ENCODE measurements at regions not wholly inside any gene's neighbourhood (a gene's known extent, or its start where the extent isn't known, plus 50 kb on each side); places are given as distances from the start of the nearest gene placed in this dataset.
"Not testable (repeated sequence)": the region's sequence is repeated elsewhere in the genome, so short reads cannot be mapped to it uniquely, and the experiment has no call there.

- DNase-seq, result no peak
These were observed 69.8 kb downstream of the GADD45G start for GRCh38 chr9:89674667-89675057.

- DNase-seq, result no peak
These were observed 70.4 kb downstream of the GADD45G start for GRCh38 chr9:89675058-89675742.

DNA sequence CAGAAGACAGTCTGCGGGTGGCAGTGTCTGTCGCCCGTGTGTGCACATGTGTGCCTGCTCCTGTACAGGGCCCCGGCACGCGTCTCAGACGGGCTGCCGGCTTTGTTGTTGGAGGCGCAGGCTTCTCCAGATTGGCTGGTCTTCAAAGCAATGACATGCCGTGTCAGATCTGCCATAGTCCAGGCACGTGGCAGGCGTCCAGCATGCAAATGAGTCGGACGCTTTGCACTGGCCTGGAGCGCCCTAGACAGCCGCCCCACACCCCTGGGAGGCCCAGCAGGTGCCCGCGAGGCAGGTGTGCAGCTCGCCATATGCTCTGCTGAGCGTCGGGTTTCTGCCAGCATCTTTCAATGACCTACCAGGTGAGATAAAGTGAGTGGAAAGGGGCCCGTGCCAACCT, 71.5 kb downstream of the GADD45G start:
- DNase-seq, result no peak

DNA sequence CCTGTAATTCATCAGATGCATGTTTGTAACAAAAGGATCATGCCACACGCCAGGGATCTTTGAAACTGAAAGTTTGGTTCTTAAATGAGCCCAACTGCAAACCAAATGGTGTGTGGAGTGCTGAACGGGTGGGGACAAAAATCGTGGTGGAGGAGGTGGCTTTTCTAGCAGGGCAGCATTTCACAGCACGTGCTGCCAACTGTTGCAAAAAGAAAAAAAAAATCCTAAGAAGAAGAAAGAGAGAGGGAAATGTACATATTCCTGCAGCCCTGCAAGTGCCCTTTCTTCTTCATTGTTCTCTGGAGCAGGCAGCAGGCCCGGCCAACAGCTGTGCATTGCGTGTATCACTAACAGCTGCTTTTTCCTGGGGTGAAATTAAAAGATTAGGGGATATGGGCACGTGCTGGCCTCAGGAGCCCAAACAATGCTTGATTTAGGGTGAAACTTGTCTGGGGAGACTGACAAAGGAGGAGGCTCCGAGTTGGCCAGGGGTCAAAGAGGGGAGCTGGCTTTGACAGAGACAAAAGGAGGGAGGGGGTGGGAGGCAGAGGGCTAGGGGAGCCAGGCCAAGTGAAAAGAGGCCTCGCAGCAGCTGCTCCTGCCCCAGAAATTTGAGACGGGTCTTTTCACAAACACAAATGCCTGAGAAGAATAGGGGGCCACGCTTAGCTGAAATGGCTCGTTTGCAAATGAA, 73.0 kb downstream of the GADD45G start:
- no peak for DNase-seq

GRCh38 chr9:89678396-89679015, 73.7 kb downstream of the GADD45G start:
- no peak for DNase-seq

GRCh38 chr9:89679016-89679415, 74.2 kb downstream of the GADD45G start:
- DNase-seq, result no peak

DNA sequence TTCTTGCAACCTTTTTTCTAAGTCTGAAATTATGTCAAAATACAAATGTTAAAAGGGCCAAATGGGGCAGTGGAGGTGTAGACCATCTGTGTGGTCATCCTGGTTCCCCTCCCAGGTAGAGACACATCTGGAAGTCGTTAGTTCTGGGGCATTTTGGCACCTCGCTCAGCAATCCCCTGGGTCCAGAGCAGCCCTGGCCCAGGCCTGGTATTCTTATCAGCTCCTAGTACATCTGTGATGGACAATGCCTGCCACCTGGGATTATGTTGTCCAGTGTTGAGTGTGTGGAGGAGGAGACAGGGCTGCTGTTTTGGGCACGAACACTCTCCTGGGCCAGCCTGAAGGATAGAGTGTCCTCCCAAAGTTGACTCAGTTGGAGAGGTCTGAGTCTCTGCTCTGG, 74.8 kb downstream of the GADD45G start:
- no peak for DNase-seq

DNA sequence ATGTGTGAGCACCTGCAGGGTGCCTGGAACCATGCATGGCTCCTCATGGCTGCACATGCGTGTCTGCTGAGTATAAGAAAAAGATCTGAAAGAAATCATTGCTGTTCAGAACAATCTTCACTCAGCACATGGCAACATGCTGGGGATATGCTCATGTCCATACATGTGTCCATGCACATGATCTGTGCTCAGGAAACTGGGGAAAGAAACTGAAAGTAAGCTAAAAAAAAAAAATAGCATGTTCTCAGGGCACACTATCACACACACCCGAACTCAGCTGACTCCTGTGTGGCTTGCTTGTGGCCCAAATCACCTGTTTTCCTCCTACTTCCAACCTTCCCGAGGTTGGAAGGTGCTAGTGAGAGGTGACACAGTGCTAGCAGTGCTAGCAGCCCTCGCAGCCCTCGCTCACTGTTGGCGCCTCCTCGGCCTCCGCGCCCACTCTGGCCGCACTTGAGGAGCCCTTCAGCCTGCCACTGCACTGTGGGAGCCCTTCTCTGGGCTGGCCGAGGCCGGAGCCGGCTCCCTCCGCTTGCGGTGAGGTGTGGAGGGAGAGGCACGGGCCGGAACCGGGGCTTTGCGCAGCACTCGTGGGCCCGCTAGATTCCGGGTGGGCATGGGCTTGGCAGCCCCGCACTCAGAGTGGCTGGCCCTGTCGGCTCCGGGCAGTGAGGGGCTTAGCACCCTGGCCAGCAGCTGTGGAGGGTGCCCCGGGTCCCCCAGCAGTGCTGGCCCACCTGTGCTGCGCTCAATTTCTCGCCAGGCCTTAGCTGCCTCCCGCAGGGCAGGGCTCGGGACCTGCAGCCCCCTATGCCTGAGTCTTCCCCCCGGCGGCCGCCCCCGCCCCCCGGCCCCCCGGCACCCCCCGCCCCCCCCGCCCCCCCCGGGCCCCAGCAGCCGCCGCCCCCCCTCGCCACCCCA, 76.0 kb downstream of the GADD45G start:
- DNase-seq, result no peak

DNA sequence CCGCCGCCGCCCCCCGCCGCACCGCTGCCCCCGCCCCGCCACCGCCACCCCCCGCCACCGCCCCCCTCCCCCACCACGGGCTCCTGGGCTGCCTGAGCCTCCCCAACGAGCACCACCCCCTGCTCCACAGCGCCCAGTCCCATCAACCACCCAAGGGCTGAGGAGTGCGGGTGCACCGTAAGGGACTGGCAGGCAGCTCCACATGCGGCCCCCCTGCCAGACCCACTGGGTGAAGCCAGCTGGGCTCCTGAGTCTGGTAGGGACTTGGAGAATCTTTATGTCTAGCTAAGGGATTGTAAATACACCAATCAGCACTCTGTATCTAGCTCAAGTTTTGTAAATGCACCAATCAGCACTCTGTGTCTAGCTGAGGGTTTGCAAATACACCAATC, 76.7 kb downstream of the GADD45G start:
- DNase-seq, result not testable (repeated sequence)

DNA sequence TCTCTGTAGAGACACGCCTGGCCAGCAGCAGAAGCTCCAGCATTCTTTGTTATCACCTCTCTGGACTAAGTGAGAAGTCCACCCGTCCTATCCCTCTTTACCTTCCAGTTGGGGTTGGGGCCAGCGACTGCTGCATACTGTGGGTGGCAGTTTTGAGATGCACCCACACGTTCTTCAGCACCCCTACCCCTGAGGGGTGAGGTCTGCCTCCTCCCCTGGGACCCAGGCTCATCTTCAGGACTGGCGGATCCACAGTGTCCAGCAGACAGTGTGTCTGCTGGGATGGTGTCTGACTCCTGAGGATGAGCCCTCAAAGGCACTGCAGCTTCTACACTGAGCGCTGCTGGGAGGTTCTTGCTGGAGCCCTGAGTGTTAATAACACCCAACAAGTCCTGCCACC, 78.8 kb downstream of the GADD45G start:
- no peak for DNase-seq

DNA sequence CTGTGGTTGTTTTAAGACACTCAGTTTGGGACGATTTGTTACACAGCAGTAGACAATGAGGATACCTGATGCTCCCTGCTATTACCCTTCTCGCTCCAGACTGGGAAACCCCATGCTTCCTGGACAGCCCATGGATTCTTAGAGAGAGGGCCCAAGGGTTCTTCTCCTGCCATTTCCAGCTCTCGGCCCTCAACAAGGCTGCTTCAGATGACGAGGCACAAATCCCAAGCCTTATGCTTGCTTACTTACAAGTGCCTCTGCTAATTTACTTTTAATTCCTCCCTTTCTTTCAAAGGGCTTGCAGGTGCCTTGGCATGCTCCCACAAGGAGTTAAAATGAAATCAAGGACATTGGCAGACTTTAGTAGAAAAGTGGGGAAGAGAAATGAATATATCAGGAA, 79.4 kb downstream of the GADD45G start:
- DNase-seq, result no peak

DNA sequence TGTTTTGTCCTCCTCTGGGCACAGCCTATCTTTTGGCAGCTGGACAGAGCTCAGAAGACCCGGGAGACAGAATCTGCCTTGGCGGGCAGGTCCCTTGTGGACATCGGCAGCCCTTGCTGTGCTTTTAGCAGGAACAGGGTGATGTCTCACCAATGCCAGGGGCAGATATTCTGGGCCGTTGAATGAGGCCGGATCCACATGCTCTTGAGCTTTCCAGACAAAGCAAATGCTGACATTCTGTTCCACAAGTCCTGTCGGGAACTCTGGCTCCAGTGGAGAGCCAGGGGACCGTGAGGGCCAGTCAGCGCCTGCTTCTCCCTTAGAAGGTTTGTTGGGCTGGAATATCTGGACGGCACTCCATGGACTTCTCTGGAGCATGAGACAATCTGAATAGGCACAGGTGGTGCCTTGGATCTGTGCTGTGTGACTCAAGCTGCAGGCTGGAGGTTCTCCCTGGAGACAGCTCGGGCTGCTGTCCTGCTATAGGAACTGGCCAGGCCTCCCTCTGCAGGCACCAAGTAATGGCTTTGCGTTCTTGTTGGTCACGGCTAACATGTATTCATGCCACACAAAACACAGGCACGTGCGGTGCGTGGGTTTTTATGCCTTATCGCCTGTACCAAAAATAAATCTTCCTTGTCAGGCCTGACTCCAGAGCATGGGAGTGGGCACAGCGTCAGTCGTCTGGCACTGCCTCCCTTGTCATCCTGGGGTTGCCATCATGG, 80.3 kb downstream of the GADD45G start:
- no peak for DNase-seq

DNA sequence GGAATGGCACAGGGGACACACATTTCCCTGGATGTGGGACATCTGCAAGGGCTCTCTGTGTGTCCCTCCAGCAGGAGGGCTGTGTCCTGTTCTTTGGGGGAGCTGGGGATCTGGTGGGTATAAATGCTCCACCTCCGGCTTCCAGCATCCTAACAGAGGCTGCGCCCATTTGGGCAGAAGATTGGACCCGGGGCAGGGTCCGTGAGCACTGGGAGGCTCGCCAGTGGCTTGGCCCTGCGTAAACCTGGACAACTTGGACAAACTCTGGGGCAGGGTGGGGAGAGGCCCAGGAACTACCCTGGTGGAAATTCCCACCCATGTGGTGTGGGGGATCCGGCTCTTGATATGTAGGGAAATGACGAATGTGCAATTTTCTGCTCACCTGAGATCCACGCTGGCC, 80.9 kb downstream of the GADD45G start:
- no peak for DNase-seq

DNA sequence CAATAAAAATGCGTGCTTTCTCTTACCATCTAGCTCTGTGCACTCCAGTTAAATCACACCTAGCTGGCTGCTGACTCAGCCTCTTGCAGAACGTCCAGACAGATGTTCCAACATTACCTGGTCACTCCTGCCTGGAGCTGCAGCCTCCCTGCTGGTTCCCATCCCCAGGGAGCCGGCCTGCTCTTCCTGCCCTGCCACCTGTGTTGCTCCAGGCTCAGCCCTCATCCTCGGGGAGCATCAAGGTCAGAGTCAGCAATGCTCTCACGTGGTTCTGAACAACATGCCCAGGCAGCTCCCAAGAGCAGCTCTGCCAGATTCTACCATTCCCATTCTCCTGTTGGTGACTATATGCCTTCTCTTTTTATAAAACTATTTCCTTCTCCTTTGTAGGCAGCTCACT, 81.3 kb downstream of the GADD45G start:
- DNase-seq, result no peak

DNA sequence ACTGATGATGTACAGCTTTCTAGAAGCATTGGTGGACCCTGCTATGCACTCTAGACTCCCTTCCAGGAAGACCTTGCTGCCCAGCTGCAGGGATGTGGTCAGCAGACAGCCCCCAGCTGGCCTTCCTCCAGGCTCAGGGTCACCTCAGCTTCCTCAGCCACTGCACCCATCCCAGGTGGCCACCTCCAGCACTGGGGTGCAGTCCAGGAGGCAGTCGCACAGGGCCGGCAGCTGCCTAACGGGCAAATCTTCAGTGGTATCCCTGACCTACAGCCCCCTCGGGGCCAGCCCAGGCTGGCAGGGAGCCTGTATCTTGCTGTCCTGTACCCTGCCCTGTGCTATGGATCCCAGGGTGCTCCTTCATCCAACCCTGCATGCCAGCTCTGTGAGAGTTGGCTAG, 81.8 kb downstream of the GADD45G start:
- DNase-seq, result no peak

DNA sequence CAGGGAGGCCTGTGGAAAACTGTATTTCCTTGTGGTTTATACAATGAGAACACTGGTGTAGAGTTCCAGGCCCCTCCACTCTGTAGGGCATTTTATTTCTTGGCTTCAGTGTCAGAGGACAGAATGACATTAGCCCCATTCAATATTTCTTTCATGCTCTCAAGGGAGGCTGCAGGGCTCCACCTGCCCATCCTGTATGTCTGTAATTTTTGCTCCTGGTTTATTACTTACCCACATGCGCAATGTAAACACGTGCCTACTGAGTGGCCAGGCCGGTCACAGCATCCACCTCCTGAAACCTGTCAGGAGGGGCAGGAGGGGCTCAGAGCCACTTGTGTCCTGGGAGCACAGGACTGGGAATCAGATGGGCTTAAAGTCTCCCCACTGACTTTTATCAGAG, 82.4 kb downstream of the GADD45G start:
- no peak for DNase-seq

- no peak for DNase-seq
These were observed 83.0 kb downstream of the GADD45G start for GRCh38 chr9:89687848-89688247.

DNA sequence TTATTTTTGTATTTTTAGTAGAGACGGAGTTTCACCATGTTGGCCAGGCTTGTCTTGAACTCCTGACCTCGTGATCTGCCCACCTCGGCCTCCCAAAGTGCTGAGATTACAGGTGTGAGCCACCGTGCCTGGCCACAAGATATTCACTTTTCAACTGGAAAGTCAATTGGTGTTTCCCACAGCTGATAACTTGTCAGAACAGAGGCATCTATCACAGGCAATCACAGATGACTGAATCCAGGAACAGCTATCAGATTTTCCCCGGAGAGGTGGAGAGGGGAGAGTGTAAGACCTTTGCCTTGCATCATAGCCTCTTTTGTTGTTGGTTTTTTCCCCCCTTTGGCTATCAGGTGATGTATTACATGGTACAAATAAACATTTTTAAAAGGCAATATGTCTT, 84.5 kb downstream of the GADD45G start:
- not testable (repeated sequence) for DNase-seq

DNA sequence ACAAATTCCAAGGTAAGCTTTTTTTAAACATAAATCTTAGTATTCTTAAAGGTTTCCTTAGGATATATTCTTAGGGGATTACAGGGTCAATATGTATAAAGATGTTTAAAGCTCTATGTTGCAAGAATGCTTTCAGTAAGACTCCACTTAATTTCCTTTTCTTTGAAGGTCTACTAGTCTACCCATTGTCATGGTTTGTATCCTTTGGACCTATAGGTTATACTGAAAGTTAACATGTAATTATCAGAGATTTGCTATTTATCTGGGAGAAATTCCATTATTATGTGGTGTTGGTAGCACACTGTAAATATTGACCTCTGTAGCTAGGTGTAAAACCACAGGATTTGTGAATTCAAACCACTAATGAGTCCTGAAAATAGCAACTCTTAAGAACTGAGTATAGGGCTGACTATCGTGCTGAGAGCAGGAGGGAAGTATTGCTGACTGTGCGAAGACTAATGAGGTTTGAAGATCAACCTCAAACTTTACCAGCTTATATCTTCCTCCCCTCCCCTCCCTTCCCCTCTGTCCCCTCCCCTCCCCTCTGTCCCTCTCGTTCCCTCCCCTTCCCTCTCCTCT, 85.6 kb downstream of the GADD45G start:
- DNase-seq, result peak in 1 of 2 donors; percentile 23

- no peak for DNase-seq
These were observed 90.7 kb downstream of the GADD45G start for GRCh38 chr9:89695441-89695891.

- not testable (repeated sequence) for DNase-seq
These were observed 91.2 kb downstream of the GADD45G start for GRCh38 chr9:89695979-89696378.

- DNase-seq, result no peak
These were observed 92.0 kb downstream of the GADD45G start for GRCh38 chr9:89696780-89697179.

Data from CD4-positive, alpha-beta T cell treated with Interferon alpha-2 for 1 hour (primary cell).